ENCODE measurements at regions not wholly inside any gene's neighbourhood (a gene's known extent, or its start where the extent isn't known, plus 50 kb on each side); places are given as distances from the start of the nearest gene placed in this dataset.

GRCh38 chr1:221981461-221981860, 239.6 kb upstream of the DUSP10 start:
- TF ChIP-seq POLR2A (IDR thresholded peaks at IDR 0.05; ENCODE audit: low read length), result no peak
- no peak for TF ChIP-seq GATA1 (IDR thresholded peaks at IDR 0.05; ENCODE audit: low read depth, low read length)
